ENCODE measurements at regions not wholly inside any gene's neighbourhood (a gene's known extent, or its start where the extent isn't known, plus 50 kb on each side); places are given as distances from the start of the nearest gene placed in this dataset.

DNA sequence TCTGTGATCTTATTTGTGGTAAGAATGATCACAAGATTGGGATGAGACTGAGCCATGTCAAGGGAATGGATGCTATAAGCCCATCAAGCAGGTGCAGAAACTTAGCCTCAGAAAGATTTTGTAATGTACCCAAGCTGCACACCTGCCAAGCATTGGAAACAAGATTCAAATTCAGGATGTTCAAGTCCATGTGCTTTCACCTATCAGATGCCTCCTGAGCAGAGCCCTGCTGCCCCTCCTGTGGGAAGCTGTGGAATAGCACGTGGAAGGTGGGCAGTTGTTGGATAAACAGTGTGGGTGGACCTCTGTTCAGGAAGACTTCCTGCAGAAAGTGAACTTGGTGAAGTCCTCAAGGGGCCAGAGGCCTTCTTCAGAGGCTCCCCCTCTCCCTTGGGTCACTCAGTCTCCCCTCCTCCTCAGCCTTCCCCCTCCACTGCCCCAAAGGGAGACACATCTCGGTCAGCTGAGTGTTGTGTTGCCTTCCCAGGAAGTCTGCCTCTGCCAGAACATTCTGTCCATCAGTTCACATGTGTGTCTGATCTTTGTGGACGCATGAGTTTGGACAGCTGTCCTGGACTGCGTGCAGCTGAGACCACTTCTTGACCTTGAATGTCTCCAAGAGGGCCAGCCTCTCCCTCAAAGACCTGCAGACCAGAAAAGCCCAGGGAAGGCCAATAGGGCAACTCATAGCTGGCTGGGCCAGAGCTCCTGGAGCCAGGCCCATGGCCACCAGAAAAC, 186.1 kb downstream of the INHBB start:
- no peak for TF ChIP-seq CTCF (IDR thresholded peaks at IDR 0.05)
- no peak for TF ChIP-seq POLR2A (IDR thresholded peaks at IDR 0.05)
